ENCODE measurements at regions not wholly inside any gene's neighbourhood (a gene's known extent, or its start where the extent isn't known, plus 50 kb on each side); places are given as distances from the start of the nearest gene placed in this dataset.

DNA sequence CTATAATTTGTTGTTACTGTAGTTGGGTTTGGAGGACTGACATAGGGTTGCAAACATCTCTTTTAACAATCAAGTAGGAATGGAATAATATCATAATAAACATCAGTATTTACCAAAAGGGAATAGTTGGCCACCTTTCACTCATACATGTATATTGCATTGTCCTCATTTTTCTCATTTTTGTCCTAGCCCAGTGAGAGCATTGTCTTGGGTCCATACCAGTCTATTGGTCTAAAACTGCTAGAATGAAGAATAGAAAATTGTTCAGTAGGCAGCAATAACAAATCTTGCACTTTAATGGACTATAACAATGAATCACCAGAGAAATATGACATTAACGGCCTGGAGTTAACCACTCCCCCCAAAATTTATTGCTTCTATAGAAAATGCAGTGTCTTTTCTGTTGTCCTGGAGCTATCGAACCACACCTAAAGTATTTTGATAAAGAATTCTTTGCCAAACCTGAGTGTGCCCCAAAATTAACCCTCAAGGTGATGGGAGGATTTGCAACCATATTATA, 80.9 kb upstream of the IL33 start:
- TF ChIP-seq, protein P1, sequence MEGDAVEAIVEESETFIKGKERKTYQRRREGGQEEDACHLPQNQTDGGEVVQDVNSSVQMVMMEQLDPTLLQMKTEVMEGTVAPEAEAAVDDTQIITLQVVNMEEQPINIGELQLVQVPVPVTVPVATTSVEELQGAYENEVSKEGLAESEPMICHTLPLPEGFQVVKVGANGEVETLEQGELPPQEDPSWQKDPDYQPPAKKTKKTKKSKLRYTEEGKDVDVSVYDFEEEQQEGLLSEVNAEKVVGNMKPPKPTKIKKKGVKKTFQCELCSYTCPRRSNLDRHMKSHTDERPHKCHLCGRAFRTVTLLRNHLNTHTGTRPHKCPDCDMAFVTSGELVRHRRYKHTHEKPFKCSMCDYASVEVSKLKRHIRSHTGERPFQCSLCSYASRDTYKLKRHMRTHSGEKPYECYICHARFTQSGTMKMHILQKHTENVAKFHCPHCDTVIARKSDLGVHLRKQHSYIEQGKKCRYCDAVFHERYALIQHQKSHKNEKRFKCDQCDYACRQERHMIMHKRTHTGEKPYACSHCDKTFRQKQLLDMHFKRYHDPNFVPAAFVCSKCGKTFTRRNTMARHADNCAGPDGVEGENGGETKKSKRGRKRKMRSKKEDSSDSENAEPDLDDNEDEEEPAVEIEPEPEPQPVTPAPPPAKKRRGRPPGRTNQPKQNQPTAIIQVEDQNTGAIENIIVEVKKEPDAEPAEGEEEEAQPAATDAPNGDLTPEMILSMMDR (conservative IDR thresholded peaks at IDR 0.05; ENCODE audit: low read depth, low read length), result no peak
- TF ChIP-seq EZH2 (IDR thresholded peaks at IDR 0.05; ENCODE audit: low read length, unreplicated experiment) (no peak), EZH2phosphoT487 (IDR thresholded peaks at IDR 0.05; ENCODE audit: borderline replicate concordance, low read length) (no peak)

Data from PC-3 (cell line).